ENCODE measurements at regions not wholly inside any gene's neighbourhood (a gene's known extent, or its start where the extent isn't known, plus 50 kb on each side); places are given as distances from the start of the nearest gene placed in this dataset.

DNA sequence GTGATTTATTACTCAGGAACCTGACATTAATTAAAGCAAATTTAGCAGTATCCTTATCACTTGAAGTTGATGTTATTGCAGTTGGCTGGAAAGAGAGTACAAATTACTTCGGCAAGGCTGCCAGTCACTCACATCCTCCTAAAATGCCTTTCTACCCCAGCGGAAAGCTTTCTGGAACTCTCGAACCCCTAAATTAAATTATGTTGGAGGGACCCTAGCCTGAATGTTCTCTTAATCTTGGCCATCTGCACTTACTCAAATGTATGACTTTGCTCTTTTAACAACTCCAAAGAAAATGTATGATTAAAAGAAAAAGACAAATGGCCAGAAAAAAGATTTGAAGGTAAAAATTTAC, 242.6 kb upstream of the USP25 start:
- in situ Hi-C loops (cut with MboI) = loop anchor here (25.0 kb wide), 1 partner anchor 1075 kb away; no protein-coding TSS in a partner anchor
- H3K36me3 ChIP-seq (ENCODE audit: control insufficient read depth, insufficient read depth, low read length) = no peaks in the 10 kb centered on the region
- no peaks in the 10 kb centered on the region for H3K9me1 ChIP-seq (ENCODE audit: control insufficient read depth, insufficient read depth, low read length)
- ChIA-PET CTCF (ENCODE audit: low intra/inter-chr PET ratio) (no interaction called here), POLR2A (no interaction called here)
- ATAC-seq (no peak), FAIRE-seq (no peak), DNase-seq (ENCODE audit: extremely low read depth in 1 of 4, low spot score in 3 of 4) (no peak)
- no peak overlapping the region for H3K4me2 ChIP-seq (ENCODE audit: insufficient read depth, low read length)
- H3K4me1 ChIP-seq (replicated peaks in 1 of 2; ENCODE audit: control insufficient read depth in 2 of 2, insufficient read depth in 2 of 2, low read length in 2 of 2) = no peaks in the 10 kb centered on the region
- intact Hi-C loops (cut with micrococcal nuclease) = no loop called here
- 7% methylated on average over 3 of the region's 3 CpGs for WGBS (ENCODE audit: insufficient coverage, low coverage, missing lambda C conversion rate)
- H4K20me1 ChIP-seq (replicated peaks; ENCODE audit: control insufficient read depth, insufficient read depth, low read length) = no peaks in the 10 kb centered on the region
- H3K4me3 ChIP-seq = no peak overlapping the region
- H3K27me3 ChIP-seq (ENCODE audit: control insufficient read depth in 2 of 2, insufficient read depth in 2 of 2, low read length in 2 of 2) = no peaks in the 10 kb centered on the region
- no peaks in the 10 kb centered on the region for H3K9me3 ChIP-seq (replicated peaks; ENCODE audit: control insufficient read depth, insufficient read depth, low read depth, low read length)
- H3K9ac ChIP-seq (ENCODE audit: insufficient read depth in 1 of 2, low read depth in 2 of 2, low read length in 2 of 2) = no peak overlapping the region
- no peak overlapping the region for H2AFZ ChIP-seq (ENCODE audit: low read depth, low read length)
- H3K79me2 ChIP-seq (ENCODE audit: control insufficient read depth, insufficient read depth, low read length) = no peaks in the 10 kb centered on the region
- no TSS peak for BruUV-seq (replicated peaks)
- TF ChIP-seq, protein P1, sequence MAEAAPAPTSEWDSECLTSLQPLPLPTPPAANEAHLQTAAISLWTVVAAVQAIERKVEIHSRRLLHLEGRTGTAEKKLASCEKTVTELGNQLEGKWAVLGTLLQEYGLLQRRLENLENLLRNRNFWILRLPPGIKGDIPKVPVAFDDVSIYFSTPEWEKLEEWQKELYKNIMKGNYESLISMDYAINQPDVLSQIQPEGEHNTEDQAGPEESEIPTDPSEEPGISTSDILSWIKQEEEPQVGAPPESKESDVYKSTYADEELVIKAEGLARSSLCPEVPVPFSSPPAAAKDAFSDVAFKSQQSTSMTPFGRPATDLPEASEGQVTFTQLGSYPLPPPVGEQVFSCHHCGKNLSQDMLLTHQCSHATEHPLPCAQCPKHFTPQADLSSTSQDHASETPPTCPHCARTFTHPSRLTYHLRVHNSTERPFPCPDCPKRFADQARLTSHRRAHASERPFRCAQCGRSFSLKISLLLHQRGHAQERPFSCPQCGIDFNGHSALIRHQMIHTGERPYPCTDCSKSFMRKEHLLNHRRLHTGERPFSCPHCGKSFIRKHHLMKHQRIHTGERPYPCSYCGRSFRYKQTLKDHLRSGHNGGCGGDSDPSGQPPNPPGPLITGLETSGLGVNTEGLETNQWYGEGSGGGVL (CRISPR knock-in tag; IDR thresholded peaks at IDR 0.05) = no peak
- no peak for TF ChIP-seq CHD1 (IDR thresholded peaks at IDR 0.05; ENCODE audit: low read length)
- no peak for TF ChIP-seq ZNF23 (CRISPR knock-in tag; IDR thresholded peaks at IDR 0.05)
- no peak overlapping the region for H3K27ac ChIP-seq (ENCODE audit: extremely low read depth, low read depth, low read length)

DNA sequence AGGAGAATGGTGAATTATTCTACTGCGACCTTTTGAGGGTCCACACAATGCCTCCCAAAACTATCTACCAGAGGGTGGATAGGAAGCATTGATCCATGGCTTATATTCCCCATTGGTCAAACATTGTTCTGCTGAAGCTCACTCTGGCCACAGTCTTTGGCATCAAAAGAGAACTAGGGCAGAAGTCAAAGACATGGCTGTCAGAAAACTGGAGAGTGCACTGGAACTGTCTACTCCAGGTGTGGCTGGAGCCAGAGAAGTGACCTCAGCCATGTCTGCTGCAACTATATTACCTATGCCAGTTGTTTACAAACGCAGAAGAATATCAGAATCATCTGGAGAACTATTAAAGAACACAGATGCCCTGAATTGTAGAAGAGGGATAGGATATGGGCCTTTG, 238.7 kb upstream of the USP25 start:
- ATAC-seq = no peak
- Histone ChIP-seq H3K9me1 (ENCODE audit: control insufficient read depth, insufficient read depth, low read length) (no peaks in the 10 kb centered on the region), H3K9ac (ENCODE audit: insufficient read depth in 1 of 2, low read depth in 2 of 2, low read length in 2 of 2) (no peak overlapping the region), H3K79me2 (ENCODE audit: control insufficient read depth, insufficient read depth, low read length) (no peaks in the 10 kb centered on the region), H3K36me3 (ENCODE audit: control insufficient read depth, insufficient read depth, low read length) (no peaks in the 10 kb centered on the region), H3K9me3 (replicated peaks; ENCODE audit: control insufficient read depth, insufficient read depth, low read depth, low read length) (no peaks in the 10 kb centered on the region), H4K20me1 (replicated peaks; ENCODE audit: control insufficient read depth, insufficient read depth, low read length) (no peaks in the 10 kb centered on the region), H3K27me3 (ENCODE audit: control insufficient read depth in 2 of 2, insufficient read depth in 2 of 2, low read length in 2 of 2) (peaks cover 0 to 5% of the 10 kb centered on the region in 2 experiments; a peak in 1 of 5 replicates), H3K4me2 (ENCODE audit: insufficient read depth, low read length) (no peak overlapping the region), H3K4me1 (replicated peaks in 1 of 2; ENCODE audit: control insufficient read depth in 2 of 2, insufficient read depth in 2 of 2, low read length in 2 of 2) (no peaks in the 10 kb centered on the region), H3K27ac (ENCODE audit: extremely low read depth, low read depth, low read length) (no peak overlapping the region), H2AFZ (ENCODE audit: low read depth, low read length) (no peak overlapping the region), H3K4me3 (no peak overlapping the region)
- BruUV-seq (replicated peaks) = no TSS peak
- ChIA-PET POLR2A (no interaction called here), CTCF (ENCODE audit: low intra/inter-chr PET ratio) (no interaction called here)
- intact Hi-C loops (cut with micrococcal nuclease) = loop anchor here (10.0 kb wide), 1 partner anchor 94 kb away; no protein-coding TSS in a partner anchor
- in situ Hi-C loops (cut with MboI) = loop anchor here (25.0 kb wide), 1 partner anchor 1079 kb away; no protein-coding TSS in a partner anchor
- no peak for FAIRE-seq
- 0% methylated on average over 2 of the region's 2 CpGs for WGBS (ENCODE audit: insufficient coverage, low coverage, missing lambda C conversion rate)
- no peak for DNase-seq (ENCODE audit: extremely low read depth in 1 of 4, low spot score in 3 of 4)
- TF ChIP-seq THRAP3 (IDR thresholded peaks at IDR 0.05; ENCODE audit: borderline replicate concordance) (no peak), PHB2 (IDR thresholded peaks at IDR 0.05; ENCODE audit: low read depth) (no peak), MED1 (CRISPR knock-in tag; IDR thresholded peaks at IDR 0.05; ENCODE audit: borderline replicate concordance) (no peak), PRPF4 (IDR thresholded peaks at IDR 0.05; ENCODE audit: insufficient read depth, low read depth, low read length, poor library complexity, severe bottlenecking) (no peak), TCF15 (CRISPR knock-in tag; IDR thresholded peaks at IDR 0.05) (no peak), BCL6 (CRISPR knock-in tag; IDR thresholded peaks at IDR 0.05) (no peak), CEBPG (CRISPR knock-in tag; IDR thresholded peaks at IDR 0.05) (no peak), CEBPG (tag; conservative IDR thresholded peaks at IDR 0.05 in 1 of 2, IDR thresholded peaks at IDR 0.05 in 1 of 2) (no peak), HLTF (IDR thresholded peaks at IDR 0.05) (no peak), C11orf30 (IDR thresholded peaks at IDR 0.05; ENCODE audit: low read depth) (no peak), NFATC3 (IDR thresholded peaks at IDR 0.05) (no peak)
- TF ChIP-seq, protein P2, sequence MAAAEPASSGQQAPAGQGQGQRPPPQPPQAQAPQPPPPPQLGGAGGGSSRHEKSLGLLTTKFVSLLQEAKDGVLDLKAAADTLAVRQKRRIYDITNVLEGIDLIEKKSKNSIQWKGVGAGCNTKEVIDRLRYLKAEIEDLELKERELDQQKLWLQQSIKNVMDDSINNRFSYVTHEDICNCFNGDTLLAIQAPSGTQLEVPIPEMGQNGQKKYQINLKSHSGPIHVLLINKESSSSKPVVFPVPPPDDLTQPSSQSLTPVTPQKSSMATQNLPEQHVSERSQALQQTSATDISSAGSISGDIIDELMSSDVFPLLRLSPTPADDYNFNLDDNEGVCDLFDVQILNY (CRISPR knock-in tag; IDR thresholded peaks at IDR 0.05) = no peak
